Hepatocyte (in vitro differentiated cells): ENCODE measurements at regions not wholly inside any gene's neighbourhood (a gene's known extent, or its start where the extent isn't known, plus 50 kb on each side); places are given as distances from the start of the nearest gene placed in this dataset.

Source experiments
- DNase-seq: peaks from one replicate; pipeline ENCODE4 v3.0.0-alpha.2; 2016; ENCODE audit warnings: low spot score
- H2AFZ ChIP-seq: fragments of 200-600 bp; sonication (generic); 2 replicates; pipeline ENCODE4 v1.6.0; 2016; ENCODE audit warnings: antibody characterized with exemption, mild to moderate bottlenecking
- H3K27ac ChIP-seq: fragments of 200-600 bp; sonication (generic); 2 replicates; pipeline ENCODE4 v1.5.1; 2016; ENCODE audit warnings: mild to moderate bottlenecking
- H3K27me3 ChIP-seq: fragments of 200-600 bp; sonication (generic); 2 replicates; pipeline ENCODE4 v1.6.1; 2016
- H3K36me3 ChIP-seq: fragments of 200-600 bp; sonication (generic); replicated peaks from 2 replicates; pipeline ENCODE4 v1.5.1; 2016; ENCODE audit warnings: low read depth; ENCODE audit not compliant: insufficient read depth
- H3K4me1 ChIP-seq: fragments of 200-600 bp; sonication (generic); 2 replicates; pipeline ENCODE4 v1.5.1; 2016; ENCODE audit warnings: mild to moderate bottlenecking, moderate library complexity; ENCODE audit not compliant: insufficient read depth
- H3K4me2 ChIP-seq: fragments of 200-600 bp; sonication (generic); 2 replicates; pipeline ENCODE4 v1.6.0; 2016
- H3K4me3 ChIP-seq: fragments of 200-600 bp; sonication (generic); 2 replicates; pipeline ENCODE4 v1.5.1; 2016; ENCODE audit warnings: mild to moderate bottlenecking
- H3K79me2 ChIP-seq: fragments of 200-600 bp; sonication (generic); 2 replicates; pipeline ENCODE4 v1.6.0; 2017; ENCODE audit warnings: mild to moderate bottlenecking
- H3K9me2 ChIP-seq: fragments of 200-600 bp; sonication (generic); replicated peaks from 2 replicates; pipeline ENCODE4 v1.6.0; 2017; ENCODE audit warnings: mild to moderate bottlenecking; ENCODE audit not compliant: insufficient read depth
- H3K9me3 ChIP-seq: fragments of 200-600 bp; sonication (generic); 2 replicates; pipeline ENCODE4 v1.5.1; 2016; ENCODE audit warnings: low read depth, mild to moderate bottlenecking
- H4K20me1 ChIP-seq: fragments of 200-600 bp; sonication (generic); 2 replicates; pipeline ENCODE4 v1.6.0; 2016; ENCODE audit warnings: mild to moderate bottlenecking; ENCODE audit not compliant: insufficient read depth, poor library complexity, severe bottlenecking
- CTCF ChIP-seq: fragments of 200-600 bp; sonication (generic); IDR thresholded peaks from 2 replicates; pipeline ENCODE4 v1.5.1; 2016; ENCODE audit warnings: antibody characterized with exemption, mild to moderate bottlenecking; ENCODE audit not compliant: poor library complexity
- EZH2 ChIP-seq: fragments of 200-600 bp; sonication (generic); IDR thresholded peaks from 2 replicates; pipeline ENCODE4 v1.6.1; 2016; ENCODE audit warnings: antibody characterized with exemption, mild to moderate bottlenecking, borderline replicate concordance
- EZH2phosphoT487 ChIP-seq: fragments of 200-600 bp; sonication (generic); IDR thresholded peaks from one replicate; pipeline ENCODE4 v1.6.1; 2018; ENCODE audit warnings: antibody characterized with exemption, mild to moderate bottlenecking, low read depth, moderate library complexity; ENCODE audit not compliant: unreplicated experiment, severe bottlenecking
- WGBS: methylation state at CpG from one replicate; pipeline ENCODE4 v1.1.6; 2016; ENCODE audit warnings: low lambda C conversion rate; ENCODE audit errors: missing lambda C conversion rate; 5-methylcytosine and 5-hydroxymethylcytosine counted together

DNA sequence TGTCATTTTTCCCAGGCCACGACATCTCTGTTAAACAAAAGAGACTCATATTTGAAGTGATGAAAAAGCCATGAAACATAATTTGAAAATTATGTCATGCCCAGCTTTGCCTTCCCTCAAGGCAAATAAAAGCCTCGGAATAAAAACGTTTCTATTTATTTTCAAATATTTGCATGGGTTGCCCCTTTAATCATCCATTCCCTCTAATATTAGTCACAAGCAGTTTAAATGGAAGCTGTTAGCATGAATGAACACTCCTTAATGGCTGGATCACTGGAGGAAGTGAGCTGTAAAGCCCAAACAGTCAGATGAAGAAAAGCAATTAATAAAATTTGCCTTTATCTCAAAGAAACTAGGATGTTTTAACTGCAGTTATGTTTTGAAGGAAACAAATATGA is 69.3 kb upstream of the STMND1 start:
- H3K27ac ChIP-seq, result peak overlapping the region; percentile 60

DNA sequence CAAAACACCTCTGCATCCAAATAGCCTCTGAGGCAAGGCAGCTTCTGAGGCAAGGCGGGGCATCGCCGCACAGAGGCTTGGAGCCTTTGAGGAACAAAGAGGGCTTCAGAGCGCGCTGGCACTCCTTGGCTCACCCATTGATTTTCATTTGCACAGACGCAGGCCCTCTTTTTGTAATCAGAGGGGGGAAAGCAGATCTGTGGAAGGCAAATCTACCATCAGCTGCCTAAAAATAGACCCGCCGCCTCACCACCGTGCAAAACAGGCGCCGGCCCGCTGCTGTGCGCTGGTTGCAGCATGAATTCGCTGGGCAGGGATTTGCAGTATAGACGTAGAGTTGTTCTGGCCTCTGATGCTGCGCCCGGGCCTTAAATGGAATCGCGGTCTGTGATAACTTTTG is 69.9 kb upstream of the STMND1 start:
- Histone ChIP-seq H3K9me3 (no peaks in the 10 kb centered on the region), H3K9me2 (no peaks in the 10 kb centered on the region), H3K27me3 (no peaks in the 10 kb centered on the region), H3K4me2 (no peak overlapping the region), H3K4me3 (no peak overlapping the region), H3K36me3 (no peaks in the 10 kb centered on the region), H2AFZ (no peak overlapping the region), H3K4me1 (peaks cover 10% of the 10 kb centered on the region), H3K79me2 (no peaks in the 10 kb centered on the region), H4K20me1 (no peaks in the 10 kb centered on the region), H3K27ac (no peak overlapping the region)
- TF ChIP-seq EZH2phosphoT487 (no peak), CTCF (no peak), EZH2 (no peak)
- 92% methylated on average over 19 of the region's 19 CpGs for WGBS
- DNase-seq, result no peak

More for the DNA sequence above, 69.3 kb upstream of the STMND1 start:
- Histone ChIP-seq H4K20me1 (no peaks in the 10 kb centered on the region), H3K9me2 (no peaks in the 10 kb centered on the region), H3K27me3 (no peaks in the 10 kb centered on the region), H3K79me2 (no peaks in the 10 kb centered on the region), H2AFZ (no peak overlapping the region), H3K4me3 (no peak overlapping the region), H3K4me1 (peaks cover 10% of the 10 kb centered on the region), H3K36me3 (no peaks in the 10 kb centered on the region), H3K4me2 (no peak overlapping the region), H3K9me3 (no peaks in the 10 kb centered on the region)
- 64% methylated on average over 3 of the region's 3 CpGs for WGBS
- TF ChIP-seq EZH2phosphoT487, result no peak
- TF ChIP-seq CTCF, result no peak
- TF ChIP-seq EZH2, result no peak
- DNase-seq, result no peak

GRCh38 chr6:17027441-17027840 is 74.4 kb upstream of the STMND1 start:
- H3K9me3 ChIP-seq, result no peaks in the 10 kb centered on the region
- TF ChIP-seq CTCF (no peak), EZH2phosphoT487 (no peak), EZH2 (no peak)
- WGBS, result 88% methylated on average over 1 of the region's 1 CpG

GRCh38 chr6:17022604-17023003 is 79.2 kb upstream of the STMND1 start:
- Histone ChIP-seq H3K9me2 (no peaks in the 10 kb centered on the region), H3K79me2 (no peaks in the 10 kb centered on the region), H3K4me3 (no peak overlapping the region), H2AFZ (no peak overlapping the region), H4K20me1 (no peaks in the 10 kb centered on the region), H3K4me2 (no peak overlapping the region), H3K27me3 (no peaks in the 10 kb centered on the region), H3K27ac (no peak overlapping the region), H3K9me3 (no peaks in the 10 kb centered on the region), H3K36me3 (no peaks in the 10 kb centered on the region), H3K4me1 (no peaks in the 10 kb centered on the region)
- no peak for DNase-seq
- TF ChIP-seq EZH2, result no peak
- TF ChIP-seq EZH2phosphoT487, result no peak
- no peak for TF ChIP-seq CTCF
- 84% methylated on average over 3 of the region's 3 CpGs for WGBS

More at GRCh38 chr6:17027441-17027840, 74.4 kb upstream of the STMND1 start:
- Histone ChIP-seq H3K4me1 (no peaks in the 10 kb centered on the region), H3K4me2 (no peak overlapping the region), H2AFZ (no peak overlapping the region), H3K36me3 (no peaks in the 10 kb centered on the region), H3K4me3 (no peak overlapping the region), H3K27ac (no peak overlapping the region), H3K9me2 (no peaks in the 10 kb centered on the region), H3K79me2 (no peaks in the 10 kb centered on the region), H4K20me1 (no peaks in the 10 kb centered on the region), H3K27me3 (no peaks in the 10 kb centered on the region)
- DNase-seq, result no peak
